Astrocyte (in vitro differentiated cells and primary cell): ENCODE measurements at regions not wholly inside any gene's neighbourhood (a gene's known extent, or its start where the extent isn't known, plus 50 kb on each side); places are given as distances from the start of the nearest gene placed in this dataset.

Experiments
- DNase-seq: peaks from one replicate; pipeline ENCODE4 v3.0.0-alpha.2; 2010; ENCODE audit warnings: low read depth
- FAIRE-seq: peaks from 2 replicates; lab custom pipeline; 2011; peaks lifted over from hg19 to GRCh38; lab: Jason Lieb, UNC
- H2AFZ ChIP-seq: 2 replicates; pipeline ENCODE4 v1.6.0; 2012; ENCODE audit warnings: low read depth, low read length, inconsistent platforms
- H3K27ac ChIP-seq: 2 replicates; pipeline ENCODE4 v1.5.1; 2011; ENCODE audit warnings: low read depth, low read length, inconsistent platforms
- H3K27me3 ChIP-seq: 2 replicates; pipeline ENCODE4 v1.6.0; 2011; ENCODE audit warnings: low read length, inconsistent platforms; ENCODE audit not compliant: insufficient read depth
- H3K36me3 ChIP-seq: 2 replicates; pipeline ENCODE4 v1.5.1; 2011; ENCODE audit warnings: low read length, inconsistent platforms; ENCODE audit not compliant: insufficient read depth
- H3K4me1 ChIP-seq: 2 replicates; pipeline ENCODE4 v1.5.1; 2011; ENCODE audit warnings: low read length, inconsistent platforms; ENCODE audit not compliant: insufficient read depth
- H3K4me2 ChIP-seq: 2 replicates; pipeline ENCODE4 v1.6.0; 2012; ENCODE audit warnings: low read length, inconsistent platforms
- H3K4me3 ChIP-seq: 2 replicates; pipeline ENCODE4 v1.5.1; 2011; ENCODE audit warnings: low read depth, mild to moderate bottlenecking, low read length, inconsistent platforms; ENCODE audit not compliant: insufficient read depth
- H3K79me2 ChIP-seq: 2 replicates; pipeline ENCODE4 v1.6.0; 2012; ENCODE audit warnings: mild to moderate bottlenecking, low read length, inconsistent platforms; ENCODE audit not compliant: insufficient read depth
- H3K9ac ChIP-seq: 2 replicates; pipeline ENCODE4 v1.6.0; 2012; ENCODE audit warnings: mild to moderate bottlenecking, low read length, inconsistent platforms
- H3K9me3 ChIP-seq: 2 replicates; pipeline ENCODE4 v1.5.1; 2012; ENCODE audit warnings: low read depth, mild to moderate bottlenecking, low read length, inconsistent platforms; ENCODE audit not compliant: insufficient read depth
- H4K20me1 ChIP-seq: 2 replicates; pipeline ENCODE4 v1.6.0; 2012; ENCODE audit warnings: low read length, inconsistent platforms; ENCODE audit not compliant: insufficient read depth
- H3K27ac Mint-ChIP-seq: one replicate; pipeline ENCODE4 v1.8.0; 2021; ENCODE audit warnings: mild to moderate bottlenecking, mixed read lengths; ENCODE audit not compliant: unreplicated experiment
- H3K27me3 Mint-ChIP-seq: one replicate; pipeline ENCODE4 v1.8.0; 2021; ENCODE audit warnings: low read depth, mixed read lengths; ENCODE audit not compliant: unreplicated experiment
- H3K36me3 Mint-ChIP-seq: one replicate; pipeline ENCODE4 v1.8.0; 2021; ENCODE audit warnings: low read depth, mixed read lengths; ENCODE audit not compliant: unreplicated experiment
- H3K4me1 Mint-ChIP-seq: one replicate; pipeline ENCODE4 v1.8.0; 2021; ENCODE audit warnings: low read depth, mixed read lengths; ENCODE audit not compliant: unreplicated experiment
- H3K4me3 Mint-ChIP-seq: one replicate; pipeline ENCODE4 v1.8.0; 2021; ENCODE audit warnings: mild to moderate bottlenecking, moderate library complexity, mixed read lengths; ENCODE audit not compliant: unreplicated experiment
- H3K9me3 Mint-ChIP-seq: one replicate; pipeline ENCODE4 v1.8.0; 2021; ENCODE audit warnings: mild to moderate bottlenecking, mixed read lengths; ENCODE audit not compliant: unreplicated experiment
- EZH2 ChIP-seq: IDR thresholded peaks from 2 replicates; pipeline ENCODE4 v1.6.1; 2012; ENCODE audit warnings: mild to moderate bottlenecking, low read length, inconsistent platforms; ENCODE audit not compliant: insufficient read depth
- TF ChIP-seq, protein P1 (sequence below): IDR thresholded peaks from 2 replicates; pipeline ENCODE4 v1.5.1; 2011; ENCODE audit warnings: low read depth, mild to moderate bottlenecking, inconsistent platforms, low read length, moderate library complexity; ENCODE audit not compliant: insufficient read depth

DNA sequence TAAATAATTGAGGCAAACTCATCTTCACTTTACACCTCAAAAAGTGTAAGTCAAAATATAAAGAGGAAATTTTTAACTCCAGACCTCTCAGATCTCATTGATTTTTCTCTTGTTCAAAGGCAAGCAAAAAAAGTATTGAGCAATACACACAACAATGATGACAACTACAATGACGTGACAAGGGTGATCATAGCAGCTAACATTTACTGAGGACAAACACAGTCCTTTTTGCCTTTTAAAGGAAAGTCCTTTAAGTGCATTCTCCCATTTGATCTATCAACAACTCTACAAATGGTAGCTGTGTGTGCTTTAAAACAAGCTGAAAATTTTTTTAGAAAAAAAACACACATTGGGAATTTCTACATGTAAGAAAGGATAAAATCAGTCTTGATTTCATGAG is 123.5 kb upstream of the CTAGE1 start:
- H3K36me3 Mint-ChIP-seq, result no peaks in the 10 kb centered on the region
- FAIRE-seq, result no peak

DNA sequence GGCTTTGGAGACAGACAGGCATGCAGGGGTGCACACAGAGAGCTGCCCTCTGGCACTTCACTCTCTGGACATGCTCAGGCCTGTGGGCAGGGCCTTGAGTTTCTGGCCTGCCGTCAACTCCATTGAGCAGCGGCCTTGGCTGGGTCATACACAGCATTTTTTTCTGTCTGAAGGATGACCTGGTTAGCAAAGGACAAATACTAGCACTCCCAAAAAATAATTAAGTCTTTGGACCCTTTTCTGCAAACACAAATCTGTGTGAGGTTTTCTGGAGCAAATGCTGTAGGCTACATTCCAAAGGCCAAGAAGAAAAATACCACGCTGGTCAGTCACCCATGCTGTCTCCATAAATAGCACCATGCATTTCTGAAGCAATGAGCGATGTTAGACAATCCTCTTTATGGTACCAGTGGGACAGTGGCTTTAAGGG is 124.7 kb upstream of the CTAGE1 start:
- peaks cover 10% of the 10 kb centered on the region for H3K4me1 ChIP-seq
- H3K27ac ChIP-seq, result no peak overlapping the region
- DNase-seq (peak; percentile 75), FAIRE-seq (peak; percentile 65)
- H3K27ac Mint-ChIP-seq, result peak overlapping the region; percentile 60
- H3K9ac ChIP-seq, result no peak overlapping the region
- H3K4me3 ChIP-seq, result no peak overlapping the region
- no peaks in the 10 kb centered on the region for H3K27me3 ChIP-seq
- TF ChIP-seq, protein P1, sequence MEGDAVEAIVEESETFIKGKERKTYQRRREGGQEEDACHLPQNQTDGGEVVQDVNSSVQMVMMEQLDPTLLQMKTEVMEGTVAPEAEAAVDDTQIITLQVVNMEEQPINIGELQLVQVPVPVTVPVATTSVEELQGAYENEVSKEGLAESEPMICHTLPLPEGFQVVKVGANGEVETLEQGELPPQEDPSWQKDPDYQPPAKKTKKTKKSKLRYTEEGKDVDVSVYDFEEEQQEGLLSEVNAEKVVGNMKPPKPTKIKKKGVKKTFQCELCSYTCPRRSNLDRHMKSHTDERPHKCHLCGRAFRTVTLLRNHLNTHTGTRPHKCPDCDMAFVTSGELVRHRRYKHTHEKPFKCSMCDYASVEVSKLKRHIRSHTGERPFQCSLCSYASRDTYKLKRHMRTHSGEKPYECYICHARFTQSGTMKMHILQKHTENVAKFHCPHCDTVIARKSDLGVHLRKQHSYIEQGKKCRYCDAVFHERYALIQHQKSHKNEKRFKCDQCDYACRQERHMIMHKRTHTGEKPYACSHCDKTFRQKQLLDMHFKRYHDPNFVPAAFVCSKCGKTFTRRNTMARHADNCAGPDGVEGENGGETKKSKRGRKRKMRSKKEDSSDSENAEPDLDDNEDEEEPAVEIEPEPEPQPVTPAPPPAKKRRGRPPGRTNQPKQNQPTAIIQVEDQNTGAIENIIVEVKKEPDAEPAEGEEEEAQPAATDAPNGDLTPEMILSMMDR, result no peak
- TF ChIP-seq EZH2, result no peak
- no peaks in the 10 kb centered on the region for H3K9me3 Mint-ChIP-seq
- H3K36me3 ChIP-seq, result no peaks in the 10 kb centered on the region
- no peaks in the 10 kb centered on the region for H3K36me3 Mint-ChIP-seq
- no peak overlapping the region for H2AFZ ChIP-seq
- no peaks in the 10 kb centered on the region for H3K79me2 ChIP-seq
- H4K20me1 ChIP-seq, result no peaks in the 10 kb centered on the region
- H3K4me3 Mint-ChIP-seq, result no peak overlapping the region
- peaks cover 15% of the 10 kb centered on the region for H3K4me1 Mint-ChIP-seq
- peak overlapping the region; percentile 44 for H3K4me2 ChIP-seq
- no peaks in the 10 kb centered on the region for H3K9me3 ChIP-seq
- H3K27me3 Mint-ChIP-seq, result no peaks in the 10 kb centered on the region

More for the DNA sequence above, 123.5 kb upstream of the CTAGE1 start:
- TF ChIP-seq, protein P1, result no peak
- no peak for TF ChIP-seq EZH2
- Mint-ChIP-seq H3K4me3 (no peak overlapping the region), H3K27ac (no peak overlapping the region), H3K27me3 (no peaks in the 10 kb centered on the region), H3K4me1 (peaks cover 6% of the 10 kb centered on the region), H3K9me3 (no peaks in the 10 kb centered on the region)
- H3K4me2 ChIP-seq, result no peak overlapping the region
- H3K9ac ChIP-seq, result no peak overlapping the region
- H3K79me2 ChIP-seq, result no peaks in the 10 kb centered on the region
- no peaks in the 10 kb centered on the region for H3K9me3 ChIP-seq
- DNase-seq, result no peak
- H3K27me3 ChIP-seq, result no peaks in the 10 kb centered on the region
- no peaks in the 10 kb centered on the region for H3K36me3 ChIP-seq
- no peak overlapping the region for H3K4me3 ChIP-seq
- H4K20me1 ChIP-seq, result no peaks in the 10 kb centered on the region
- no peak overlapping the region for H3K27ac ChIP-seq
- peaks cover 10% of the 10 kb centered on the region for H3K4me1 ChIP-seq
- no peak overlapping the region for H2AFZ ChIP-seq

DNA sequence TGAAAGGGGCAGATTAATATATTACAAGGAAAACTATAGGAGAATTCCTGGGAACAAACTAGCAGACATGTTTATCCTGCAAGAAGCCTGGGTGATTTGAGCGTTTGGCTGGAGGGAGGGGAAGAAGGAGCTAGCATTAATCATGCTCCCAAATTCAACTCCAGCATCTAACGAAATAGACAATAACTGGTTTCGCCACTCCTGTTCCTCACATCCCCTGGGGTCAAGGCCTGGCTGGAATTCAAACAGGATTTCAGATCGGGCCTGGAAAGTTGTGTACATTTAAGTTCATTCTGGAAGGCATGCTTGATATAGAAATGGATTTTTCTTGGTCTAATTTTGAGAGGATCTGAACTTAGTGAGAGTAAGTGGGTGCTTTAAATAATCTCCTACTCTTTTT is 126.1 kb upstream of the CTAGE1 start:
- H3K27me3 Mint-ChIP-seq, result no peaks in the 10 kb centered on the region
- no peaks in the 10 kb centered on the region for H3K36me3 Mint-ChIP-seq

More for the DNA sequence above, 126.1 kb upstream of the CTAGE1 start:
- Mint-ChIP-seq H3K4me1 (peaks cover 16% of the 10 kb centered on the region), H3K9me3 (no peaks in the 10 kb centered on the region), H3K4me3 (no peak overlapping the region), H3K27ac (peak overlapping the region; percentile 9)
- Histone ChIP-seq H3K4me1 (peaks cover 10% of the 10 kb centered on the region), H3K9ac (no peak overlapping the region), H3K4me2 (no peak overlapping the region), H3K4me3 (no peak overlapping the region), H2AFZ (no peak overlapping the region), H3K79me2 (no peaks in the 10 kb centered on the region), H4K20me1 (no peaks in the 10 kb centered on the region), H3K36me3 (no peaks in the 10 kb centered on the region), H3K27ac (no peak overlapping the region), H3K9me3 (no peaks in the 10 kb centered on the region), H3K27me3 (no peaks in the 10 kb centered on the region)
- DNase-seq (no peak), FAIRE-seq (no peak)
- TF ChIP-seq, protein P1, result no peak
- no peak for TF ChIP-seq EZH2
